ENCODE measurements at regions not wholly inside any gene's neighbourhood (a gene's known extent, or its start where the extent isn't known, plus 50 kb on each side); places are given as distances from the start of the nearest gene placed in this dataset.

- no peaks in the 10 kb centered on the region for H3K27me3 ChIP-seq (ENCODE audit: control insufficient read depth in 2 of 2, insufficient read depth in 2 of 2, low read length in 2 of 2)
- TF ChIP-seq, protein P1, sequence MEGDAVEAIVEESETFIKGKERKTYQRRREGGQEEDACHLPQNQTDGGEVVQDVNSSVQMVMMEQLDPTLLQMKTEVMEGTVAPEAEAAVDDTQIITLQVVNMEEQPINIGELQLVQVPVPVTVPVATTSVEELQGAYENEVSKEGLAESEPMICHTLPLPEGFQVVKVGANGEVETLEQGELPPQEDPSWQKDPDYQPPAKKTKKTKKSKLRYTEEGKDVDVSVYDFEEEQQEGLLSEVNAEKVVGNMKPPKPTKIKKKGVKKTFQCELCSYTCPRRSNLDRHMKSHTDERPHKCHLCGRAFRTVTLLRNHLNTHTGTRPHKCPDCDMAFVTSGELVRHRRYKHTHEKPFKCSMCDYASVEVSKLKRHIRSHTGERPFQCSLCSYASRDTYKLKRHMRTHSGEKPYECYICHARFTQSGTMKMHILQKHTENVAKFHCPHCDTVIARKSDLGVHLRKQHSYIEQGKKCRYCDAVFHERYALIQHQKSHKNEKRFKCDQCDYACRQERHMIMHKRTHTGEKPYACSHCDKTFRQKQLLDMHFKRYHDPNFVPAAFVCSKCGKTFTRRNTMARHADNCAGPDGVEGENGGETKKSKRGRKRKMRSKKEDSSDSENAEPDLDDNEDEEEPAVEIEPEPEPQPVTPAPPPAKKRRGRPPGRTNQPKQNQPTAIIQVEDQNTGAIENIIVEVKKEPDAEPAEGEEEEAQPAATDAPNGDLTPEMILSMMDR (IDR thresholded peaks at IDR 0.05) = no peak
- Mint-ChIP-seq H3K4me3 (no peak overlapping the region), H3K9me3 (peaks cover 0 to 2% (median 0%) of the 10 kb centered on the region in 7 donors), H3K27ac (no peak overlapping the region), H3K27me3 (ENCODE audit: low read depth in 3 of 3) (peaks cover 2% of the 10 kb centered on the region in 3 donors), H3K36me3 (no peaks in the 10 kb centered on the region), H3K4me1 (no peaks in the 10 kb centered on the region)
- H4K20me1 ChIP-seq (ENCODE audit: insufficient read depth, low read length) = no peaks in the 10 kb centered on the region
- H3K4me3 ChIP-seq (replicated peaks in 1 of 3; ENCODE audit: low read depth in 2 of 3, low read length in 3 of 3) = no peak overlapping the region
- 100% methylated on average over 1 of the region's 5 CpGs for WGBS (ENCODE audit: insufficient coverage)
- no peaks in the 10 kb centered on the region for H3K36me3 ChIP-seq (replicated peaks in 1 of 2; ENCODE audit: control insufficient read depth in 1 of 2, insufficient read depth in 2 of 2, low read length in 2 of 2)
- no peaks in the 10 kb centered on the region for H3K4me1 ChIP-seq (ENCODE audit: control insufficient read depth in 1 of 2, insufficient read depth in 2 of 2, low read length in 2 of 2)
- no peak overlapping the region for H3K27ac ChIP-seq (ENCODE audit: low read depth in 1 of 2, low read length in 2 of 2)
- no peak for DNase-seq
- no peak overlapping the region for H3K4me2 ChIP-seq (replicated peaks; ENCODE audit: extremely low read depth, low read length, poor library complexity, severe bottlenecking)
- H3K9me3 ChIP-seq (replicated peaks in 1 of 2; ENCODE audit: control insufficient read depth in 1 of 2, insufficient read depth in 1 of 2, low read length in 2 of 2) = no peaks in the 10 kb centered on the region
- H2AFZ ChIP-seq (ENCODE audit: insufficient read depth, low read depth, low read length, poor library complexity, severe bottlenecking) = no peak overlapping the region
- H3K79me2 ChIP-seq (ENCODE audit: insufficient read depth, low read length) = no peaks in the 10 kb centered on the region
- no peak overlapping the region for H3K9ac ChIP-seq (ENCODE audit: insufficient read depth, low read length, poor library complexity, severe bottlenecking)
- intact Hi-C loops (cut with micrococcal nuclease) = no loop called here
These were observed 269.0 kb upstream of the CXXC4 start for GRCh38 chr4:104763554-104764222.

DNA sequence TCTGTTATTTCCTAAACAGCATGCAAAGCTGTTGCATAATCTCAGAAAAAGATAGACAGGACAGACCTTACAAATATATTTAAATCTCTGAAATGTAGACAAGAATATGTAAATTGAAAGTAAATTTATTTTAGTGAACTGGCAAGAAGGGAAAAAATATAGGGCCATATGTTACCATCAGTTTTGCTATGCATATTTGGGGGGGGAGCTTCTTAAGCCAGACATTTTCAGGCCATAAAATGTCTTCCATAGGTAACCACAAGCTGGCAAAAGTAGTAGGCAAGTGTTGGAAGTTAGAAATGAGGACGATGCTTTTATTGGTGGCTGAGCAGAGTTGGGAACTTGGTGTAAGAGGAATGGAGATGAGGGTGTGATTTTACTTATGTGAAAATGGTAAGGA lies 272.0 kb upstream of the CXXC4 start:
- WGBS (ENCODE audit: insufficient coverage) = 100% methylated on average over 1 of the region's 1 CpG
- H3K9ac ChIP-seq (ENCODE audit: insufficient read depth, low read length, poor library complexity, severe bottlenecking) = no peak overlapping the region
- intact Hi-C loops (cut with micrococcal nuclease) = no loop called here
- H3K79me2 ChIP-seq (ENCODE audit: insufficient read depth, low read length) = no peaks in the 10 kb centered on the region
- no peaks in the 10 kb centered on the region for H3K9me3 ChIP-seq (replicated peaks in 1 of 2; ENCODE audit: control insufficient read depth in 1 of 2, insufficient read depth in 1 of 2, low read length in 2 of 2)
- H2AFZ ChIP-seq (ENCODE audit: insufficient read depth, low read depth, low read length, poor library complexity, severe bottlenecking) = no peak overlapping the region
- no peaks in the 10 kb centered on the region for H4K20me1 ChIP-seq (ENCODE audit: insufficient read depth, low read length)
- no peaks in the 10 kb centered on the region for H3K27me3 ChIP-seq (ENCODE audit: control insufficient read depth in 2 of 2, insufficient read depth in 2 of 2, low read length in 2 of 2)
- no peaks in the 10 kb centered on the region for H3K36me3 Mint-ChIP-seq
- H3K27ac Mint-ChIP-seq = no peak overlapping the region
- peaks cover 0 to 2% (median 0%) of the 10 kb centered on the region in 7 donors for H3K9me3 Mint-ChIP-seq
- no peak overlapping the region for H3K4me3 ChIP-seq (replicated peaks in 1 of 3; ENCODE audit: low read depth in 2 of 3, low read length in 3 of 3)
- no peaks in the 10 kb centered on the region for H3K4me1 Mint-ChIP-seq
- DNase-seq = no peak
- H3K36me3 ChIP-seq (replicated peaks in 1 of 2; ENCODE audit: control insufficient read depth in 1 of 2, insufficient read depth in 2 of 2, low read length in 2 of 2) = no peaks in the 10 kb centered on the region
- no peak overlapping the region for H3K27ac ChIP-seq (ENCODE audit: low read depth in 1 of 2, low read length in 2 of 2)
- H3K4me3 Mint-ChIP-seq = no peak overlapping the region
- no peaks in the 10 kb centered on the region for H3K4me1 ChIP-seq (ENCODE audit: control insufficient read depth in 1 of 2, insufficient read depth in 2 of 2, low read length in 2 of 2)
- H3K4me2 ChIP-seq (replicated peaks; ENCODE audit: extremely low read depth, low read length, poor library complexity, severe bottlenecking) = no peak overlapping the region
- TF ChIP-seq, protein P1 (IDR thresholded peaks at IDR 0.05) = no peak
- peaks cover 0 to 2% (median 2%) of the 10 kb centered on the region in 3 donors for H3K27me3 Mint-ChIP-seq (ENCODE audit: low read depth in 3 of 3)
